Amygdala (tissue), 56 donors: ENCODE measurements at regions not wholly inside any gene's neighbourhood (a gene's known extent, or its start where the extent isn't known, plus 50 kb on each side); places are given as distances from the start of the nearest gene placed in this dataset.

Experiments
- DNase-seq, 56 donors: peaks; one replicate each; lab custom pipeline; 2025; lab: John Stamatoyannopoulos, UW

DNA sequence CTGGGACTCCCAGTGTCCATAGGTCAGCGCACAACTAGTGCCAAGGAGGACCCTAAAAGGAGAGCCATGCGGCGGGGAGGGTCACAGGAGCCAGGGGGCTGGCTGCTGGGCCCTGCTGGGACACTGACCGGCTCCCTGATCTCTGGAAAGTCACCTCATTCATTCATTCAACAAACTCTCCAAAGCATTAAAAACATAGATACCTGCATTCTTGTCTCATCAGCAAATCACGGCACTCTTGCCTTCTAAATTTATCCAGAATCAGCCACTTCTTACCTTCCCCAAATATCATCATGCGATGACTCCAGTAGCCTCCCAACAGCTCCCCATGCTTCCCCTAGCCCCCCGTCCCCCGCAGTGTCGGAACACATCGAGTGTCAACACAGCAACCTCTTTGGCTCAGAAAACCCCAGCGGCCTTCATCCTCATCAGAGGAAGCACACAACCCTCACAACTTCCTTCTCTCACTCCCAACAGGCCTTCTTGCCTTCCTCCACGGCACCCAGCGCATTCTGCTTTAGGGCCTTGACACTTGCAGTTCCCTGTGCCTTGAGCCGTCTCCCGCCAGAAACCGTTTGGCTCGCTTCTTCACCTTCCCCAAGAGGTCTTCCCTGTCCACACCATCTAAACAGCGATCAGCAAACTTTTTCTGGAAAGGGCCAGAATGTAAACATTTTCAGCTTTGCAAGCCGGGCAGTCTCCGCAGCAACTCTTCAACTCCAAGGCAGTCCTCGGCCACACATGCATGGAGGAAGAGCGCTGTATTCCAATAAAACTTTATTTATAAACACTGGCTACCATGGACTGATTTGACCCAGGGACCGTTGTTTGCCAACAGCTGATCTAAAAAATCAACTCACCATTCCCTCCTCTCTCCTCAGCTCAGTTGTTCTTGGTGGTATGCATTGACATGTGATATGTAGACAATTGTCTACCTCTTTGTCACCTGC is 119.5 kb upstream of the TNRC6C start:
- no peak for DNase-seq

DNA sequence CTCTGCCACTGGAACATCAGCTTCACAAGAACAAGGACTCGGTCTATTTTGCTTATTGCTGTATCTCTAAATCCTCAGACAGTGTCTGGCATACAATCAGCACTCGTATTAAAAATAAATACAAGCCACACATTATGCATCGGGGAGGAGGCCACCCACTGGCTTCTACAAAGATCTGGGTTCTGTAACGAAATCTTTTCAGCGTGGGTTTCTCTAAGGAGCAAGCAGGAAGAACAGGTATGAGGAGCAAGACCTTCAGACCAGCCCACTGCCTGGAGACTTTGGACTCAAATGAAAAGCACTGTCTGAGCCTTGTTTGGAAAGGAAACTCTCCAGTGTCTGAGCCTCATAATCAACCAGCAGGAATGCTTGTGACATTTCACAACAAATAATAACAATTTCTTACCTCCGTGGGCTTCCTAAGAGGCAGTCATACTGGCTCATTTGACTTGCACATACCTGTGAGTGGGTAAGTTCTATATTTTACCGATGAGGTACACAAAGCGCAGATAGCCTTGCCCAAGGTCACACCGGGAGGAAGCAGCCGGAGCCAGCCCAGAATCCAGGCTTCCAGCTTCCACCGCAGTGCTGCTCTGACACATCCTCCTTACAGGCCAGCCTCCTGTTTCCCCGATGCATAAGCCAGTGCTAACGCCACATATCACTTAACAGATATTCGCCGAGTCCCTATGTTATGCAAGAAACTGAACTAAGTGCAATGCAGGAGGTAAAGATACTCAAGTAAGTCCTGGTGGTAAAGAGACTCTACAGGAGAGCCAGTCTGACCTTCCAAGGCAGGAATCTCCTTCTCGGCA is 118.6 kb upstream of the TNRC6C start:
- DNase-seq: peak in 2 of 56 donors; percentile 12 to 42

DNA sequence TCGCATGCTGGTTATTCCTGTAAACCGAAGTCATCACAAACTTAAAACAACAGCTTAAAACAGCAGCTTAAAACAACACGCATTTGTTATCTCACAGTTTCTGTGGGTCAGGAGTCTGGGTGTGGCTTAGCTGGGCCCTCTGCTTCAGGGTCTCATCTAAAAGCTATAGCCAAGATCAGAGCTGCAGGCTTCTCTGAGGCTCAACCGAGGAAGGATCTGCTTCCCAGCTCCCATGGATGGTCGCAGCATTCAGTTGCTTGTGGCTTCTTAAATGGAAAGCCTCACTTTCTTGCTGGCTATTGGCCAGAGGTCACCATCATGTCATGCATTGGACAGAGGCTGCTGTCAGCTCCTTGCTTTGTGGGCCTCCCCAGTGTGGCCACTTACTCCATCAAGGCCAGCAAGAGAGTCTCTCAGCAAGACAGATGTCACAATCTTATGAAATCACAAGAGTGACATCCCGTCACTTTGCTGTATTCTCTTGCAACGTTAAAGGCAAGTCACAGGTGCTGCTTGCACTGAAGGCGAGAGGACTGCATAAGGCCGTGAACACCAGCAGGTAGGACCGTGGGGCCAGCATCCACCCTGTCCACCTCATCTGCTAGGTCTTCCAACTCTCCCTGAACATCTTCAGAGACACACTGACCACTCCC is 117.9 kb upstream of the TNRC6C start:
- no peak for DNase-seq

DNA sequence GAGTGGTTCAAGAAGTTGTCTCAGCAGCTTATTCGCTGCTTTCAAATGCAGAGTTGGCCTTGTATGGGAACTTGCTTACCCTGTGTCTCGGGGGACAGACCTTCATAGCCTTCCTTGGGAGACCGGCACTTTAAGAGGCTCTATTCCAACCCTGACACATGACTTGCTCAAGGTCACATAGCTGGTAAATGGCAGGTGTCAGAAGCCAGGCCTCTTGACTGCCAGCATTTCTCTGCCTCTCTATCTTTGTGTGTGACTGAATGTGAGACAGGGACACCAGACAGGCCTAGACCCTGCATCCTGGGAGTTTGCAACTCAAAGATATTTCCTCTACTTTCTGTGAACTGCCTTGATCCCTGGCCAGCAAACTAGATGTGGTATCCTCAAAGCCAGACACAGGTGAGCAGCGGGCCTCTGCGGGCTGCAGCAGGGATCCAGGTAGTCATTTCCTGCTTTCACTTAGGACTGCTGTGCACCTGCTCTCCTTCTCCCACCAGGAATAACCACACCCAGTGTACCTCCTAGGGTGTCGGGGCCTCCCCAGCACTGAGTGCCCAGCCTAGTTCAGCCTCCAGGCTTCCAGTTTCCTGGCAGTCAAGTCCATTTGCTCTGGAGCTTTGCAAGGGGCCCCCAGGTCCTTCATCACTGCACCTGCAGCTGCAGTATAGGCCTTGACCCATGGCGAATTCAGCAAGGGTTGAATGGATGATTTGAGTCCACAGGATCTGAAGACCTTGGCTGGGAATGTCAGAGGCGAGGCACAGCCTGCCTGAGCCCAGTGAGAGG is 116.6 kb upstream of the TNRC6C start:
- DNase-seq: no peak

DNA sequence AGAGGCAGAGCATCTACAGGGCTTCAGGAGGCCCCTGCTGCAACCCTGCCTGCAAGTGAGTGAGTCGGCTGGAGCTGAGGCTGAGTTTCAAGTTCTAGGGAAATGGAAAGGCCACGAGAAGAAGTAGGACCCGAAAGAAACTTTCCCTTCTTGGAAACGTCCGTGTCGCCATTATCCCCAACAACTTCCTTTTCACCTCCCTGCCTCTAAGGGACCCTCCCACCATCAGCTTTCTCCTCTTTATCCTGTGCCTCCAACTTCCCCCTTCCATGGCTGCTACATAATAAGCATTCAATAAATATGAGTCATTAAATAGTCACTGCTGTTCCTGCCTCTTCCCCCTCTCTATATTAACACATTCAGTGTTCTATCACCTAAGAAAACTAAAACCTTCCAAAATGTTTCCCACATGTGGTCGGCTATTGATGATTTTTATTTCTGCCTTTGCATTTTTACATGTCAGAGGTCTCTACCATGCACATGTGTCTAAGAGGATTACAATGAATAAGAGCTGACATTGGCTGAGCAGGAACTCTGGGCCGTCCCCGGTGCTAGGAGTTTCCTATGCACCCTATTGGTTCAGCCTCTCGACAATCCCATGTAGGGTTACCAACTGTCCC is 115.9 kb upstream of the TNRC6C start:
- no peak for DNase-seq

DNA sequence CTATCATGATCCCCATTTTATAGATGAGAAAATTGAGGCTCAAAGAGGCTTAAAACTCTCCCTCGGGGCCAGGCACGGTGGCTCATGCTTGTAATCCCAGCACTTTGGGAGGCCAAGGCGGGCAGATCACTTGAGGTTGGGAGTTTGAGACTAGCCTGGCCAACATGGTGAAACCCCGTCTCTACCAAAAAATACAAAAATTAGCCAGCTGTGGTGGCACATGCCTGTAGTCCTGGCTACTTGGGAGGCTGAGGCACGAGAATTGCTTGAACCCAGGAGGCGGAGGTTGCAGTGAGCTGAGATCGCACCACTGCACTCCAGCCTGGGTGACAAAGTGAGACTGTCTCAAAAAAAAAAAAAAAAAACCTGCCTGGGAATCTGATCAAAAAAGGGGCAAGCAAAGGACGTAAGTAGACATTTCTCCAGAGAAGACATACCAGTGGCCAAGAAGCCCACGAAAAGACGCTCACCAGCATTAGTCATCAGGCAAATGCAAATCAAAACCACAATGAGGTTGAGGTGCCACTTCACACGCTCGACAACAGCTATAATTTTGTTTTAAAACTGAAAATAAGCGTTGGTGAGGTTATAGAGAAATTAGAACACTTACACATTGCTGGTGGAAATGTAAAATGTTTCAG is 115.1 kb upstream of the TNRC6C start:
- DNase-seq: peak in 4 of 56 donors; percentile 14 to 36 (median 33)

DNA sequence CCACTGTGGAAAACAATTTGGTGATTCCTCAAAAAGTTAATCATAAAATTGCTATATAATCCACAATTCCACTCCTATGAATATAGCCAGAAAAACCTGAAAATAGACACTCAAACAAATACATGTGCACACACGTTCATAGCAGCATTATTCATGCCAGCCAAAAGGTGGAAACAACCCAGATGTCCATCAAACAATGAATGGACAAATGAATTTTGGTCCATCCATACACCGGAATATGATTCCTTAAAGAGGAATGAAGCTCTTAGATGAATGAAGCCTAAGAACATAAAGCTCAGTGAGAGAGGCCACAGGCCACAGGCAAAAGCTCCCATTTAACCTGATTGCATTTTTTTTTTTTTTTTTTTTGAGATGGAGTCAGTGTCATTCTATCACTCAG is 114.6 kb upstream of the TNRC6C start:
- DNase-seq: no peak

DNA sequence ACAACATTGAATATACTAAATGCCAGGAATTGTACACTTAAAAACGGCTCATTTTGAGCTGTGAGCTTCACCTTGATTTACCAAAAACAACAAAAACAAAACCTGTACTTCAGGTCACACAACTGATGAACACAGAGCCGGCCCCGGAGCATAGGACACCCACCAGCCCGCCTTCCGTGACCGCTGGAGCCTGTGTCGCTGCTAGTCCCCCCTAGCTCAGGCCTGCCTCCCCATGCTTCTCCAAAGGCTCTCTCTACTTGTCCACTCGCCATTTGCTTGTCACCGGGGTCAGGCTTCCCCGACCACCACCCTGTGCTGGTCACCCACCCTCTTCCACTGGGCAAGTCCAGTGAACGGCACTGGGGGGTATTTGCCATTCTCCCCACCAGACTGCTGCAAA is 113.8 kb upstream of the TNRC6C start:
- no peak for DNase-seq

DNA sequence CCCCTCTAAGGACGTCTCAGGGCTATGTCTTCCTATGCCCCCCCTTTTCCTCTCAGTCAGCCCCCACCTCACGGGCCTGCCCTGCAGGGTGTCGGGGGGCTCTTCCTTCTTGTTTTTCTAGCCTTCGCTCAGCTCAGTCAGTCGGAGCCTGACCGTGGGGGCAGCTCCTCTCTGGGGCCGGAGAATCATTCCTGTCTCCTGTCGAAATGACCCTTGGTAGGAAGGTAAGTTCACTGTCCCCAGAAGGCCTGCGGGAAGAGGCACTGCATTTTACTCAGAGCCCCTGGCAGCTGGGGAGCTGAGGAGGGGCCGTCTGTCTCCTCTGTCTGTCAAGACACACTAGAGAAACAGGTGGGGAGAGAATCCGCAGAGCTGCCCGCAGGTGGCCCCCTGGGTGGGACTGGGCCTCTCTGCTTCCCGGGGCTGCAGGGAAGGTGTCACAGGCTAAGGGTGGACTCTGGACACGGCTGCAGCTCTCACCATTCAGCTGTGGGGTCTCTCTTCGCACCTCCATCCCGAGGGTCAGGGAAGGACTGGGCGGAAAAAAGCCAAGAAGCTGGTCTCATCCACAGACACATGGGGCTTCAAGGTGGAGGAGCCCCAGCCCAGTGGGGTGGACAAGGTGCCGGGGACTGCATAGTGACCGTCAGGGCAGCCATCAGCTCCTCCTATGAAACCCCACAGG is 112.8 kb upstream of the TNRC6C start:
- no peak for DNase-seq

DNA sequence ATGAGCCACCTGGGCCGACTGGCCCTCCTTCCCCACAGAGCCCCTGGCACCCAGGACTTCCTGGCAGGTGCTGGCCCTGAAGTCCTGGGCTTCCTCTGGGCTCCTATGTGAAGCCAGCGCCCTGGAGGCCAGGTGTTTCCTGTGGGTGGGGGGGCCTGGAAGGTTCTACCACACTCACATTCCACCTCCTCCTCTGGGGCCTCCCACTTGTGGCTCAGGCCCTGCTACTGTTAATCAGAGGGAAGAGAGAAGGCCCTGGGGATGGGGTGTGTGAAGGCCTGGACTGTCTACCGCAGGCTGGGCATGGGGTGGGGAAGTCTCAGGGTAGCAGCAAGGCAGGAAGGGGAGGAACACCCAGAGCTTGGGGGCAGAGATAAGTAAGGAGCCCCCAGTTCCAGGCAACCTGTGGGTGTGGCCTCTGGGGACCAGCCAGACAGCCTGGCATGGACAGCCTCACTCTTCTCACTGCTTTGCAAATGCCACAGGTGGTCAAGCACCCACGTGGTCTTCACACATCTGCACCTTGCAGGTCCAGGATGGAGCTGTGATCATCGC is 111.9 kb upstream of the TNRC6C start:
- DNase-seq: no peak

DNA sequence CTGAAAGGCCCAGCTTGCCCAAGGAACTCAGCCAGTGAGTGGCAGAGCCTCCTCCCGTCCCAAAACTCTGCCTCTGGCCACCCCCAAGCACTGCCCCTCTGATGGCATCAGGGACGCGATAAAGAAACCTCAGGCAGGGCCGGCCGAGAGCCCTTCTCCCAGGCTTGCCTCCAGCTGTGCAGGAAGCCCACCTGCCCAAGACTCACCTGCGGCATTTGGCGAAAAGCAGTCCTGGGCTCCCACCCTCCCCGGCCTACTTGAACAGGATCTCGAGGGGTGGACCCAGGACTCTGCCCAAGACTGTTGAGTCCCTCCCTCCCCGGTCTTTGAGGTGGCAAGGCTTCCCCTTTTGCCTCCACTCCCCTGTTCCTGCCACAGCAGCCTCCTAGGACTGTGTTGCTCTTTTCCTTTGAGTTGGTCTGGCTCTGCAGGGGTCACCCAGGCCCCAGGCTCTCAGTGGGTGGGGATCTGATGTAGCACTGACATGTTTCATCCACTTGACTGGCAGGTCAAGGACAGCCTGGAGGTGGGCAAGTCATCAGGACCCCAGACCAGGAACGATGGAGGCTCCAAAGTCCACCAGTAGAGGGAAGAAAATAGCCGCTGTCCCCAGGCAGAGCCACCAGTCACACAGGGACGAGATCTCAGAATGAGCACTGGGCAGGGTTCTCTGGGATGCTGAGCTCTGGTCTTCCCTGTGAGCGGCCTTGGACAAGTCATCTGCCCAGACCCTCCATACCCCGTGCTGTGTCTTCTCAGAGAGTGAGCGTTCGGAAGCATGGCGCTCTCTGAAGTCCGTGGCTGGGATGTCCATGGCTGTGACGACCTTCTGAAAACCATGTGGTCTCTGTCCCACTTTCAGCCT is 111.0 kb upstream of the TNRC6C start:
- DNase-seq: no peak

DNA sequence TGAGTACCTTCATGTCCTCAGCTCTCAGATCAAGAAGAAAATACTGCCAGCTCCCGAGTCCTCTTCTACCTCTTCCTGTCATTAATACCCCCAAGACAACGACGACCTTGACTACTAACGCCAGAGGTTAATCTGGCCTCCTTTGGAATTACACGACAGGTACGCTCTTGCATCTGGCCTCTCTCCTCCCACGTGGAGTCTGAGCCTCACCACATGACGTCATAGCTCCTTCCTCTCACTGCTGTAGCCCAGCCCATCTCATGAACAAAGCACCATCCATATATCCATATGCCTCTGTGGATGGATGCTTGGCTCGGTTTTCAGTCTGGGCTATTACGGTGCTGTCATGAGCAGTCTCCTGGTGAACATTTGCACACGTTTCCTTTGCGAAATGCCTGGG is 110.2 kb upstream of the TNRC6C start:
- DNase-seq: no peak

DNA sequence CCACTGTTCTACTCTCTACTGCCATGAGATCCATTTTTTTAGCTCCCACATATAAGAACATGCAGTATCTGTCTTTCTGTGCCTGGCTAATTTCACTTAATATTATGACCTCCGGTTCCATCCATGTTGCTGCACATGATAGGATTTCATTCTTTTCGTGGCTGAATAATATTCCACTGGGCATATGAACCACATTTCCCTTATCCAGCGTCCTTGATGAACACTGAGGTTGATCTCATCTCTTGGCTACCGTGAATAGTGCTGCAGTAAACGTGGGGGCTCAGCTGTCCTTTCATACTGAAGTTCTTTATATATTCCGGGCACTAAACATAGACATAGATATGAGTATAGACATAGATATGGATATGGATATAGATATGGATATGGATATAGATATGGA is 109.3 kb upstream of the TNRC6C start:
- no peak for DNase-seq

DNA sequence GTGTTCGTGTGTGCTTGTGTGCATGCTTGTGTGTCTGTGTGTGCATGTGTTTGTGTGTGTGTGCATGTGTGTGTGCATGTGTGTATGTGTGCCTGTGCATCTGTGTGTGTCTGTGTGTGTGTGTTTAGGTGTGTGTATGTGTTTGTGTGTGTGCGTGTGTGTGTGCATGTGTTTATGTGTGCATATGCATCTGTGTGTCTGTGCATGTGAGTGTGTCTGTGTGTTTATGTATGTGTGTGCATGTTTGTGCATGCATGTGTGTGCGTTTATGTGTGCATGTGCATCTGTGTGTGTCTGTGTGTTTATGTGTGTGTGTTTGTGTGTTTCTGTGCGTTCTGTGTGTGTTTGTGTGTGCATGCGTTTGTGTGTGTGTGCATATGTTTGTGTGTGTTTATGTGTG is 106.6 kb upstream of the TNRC6C start:
- no peak for DNase-seq

DNA sequence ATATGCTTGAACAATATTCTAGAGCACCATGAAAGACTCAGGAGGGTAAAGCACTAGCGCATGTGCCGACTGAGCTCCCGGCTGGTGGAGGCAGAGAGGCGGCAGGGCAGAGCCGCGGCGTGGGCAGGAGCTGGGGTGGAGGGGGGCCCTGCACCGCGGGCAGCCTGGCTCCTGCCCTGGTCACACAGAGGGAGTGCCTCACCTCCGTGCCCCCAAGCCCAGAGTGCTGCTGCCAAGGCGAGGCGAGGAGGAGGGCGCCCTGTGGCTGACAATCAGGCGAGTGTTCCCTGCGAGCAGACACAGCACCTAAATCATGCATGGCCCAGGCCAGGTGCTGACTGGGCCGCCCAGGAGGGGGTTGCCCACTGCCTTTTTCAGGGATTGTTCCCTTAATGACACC is 105.8 kb upstream of the TNRC6C start:
- no peak for DNase-seq

DNA sequence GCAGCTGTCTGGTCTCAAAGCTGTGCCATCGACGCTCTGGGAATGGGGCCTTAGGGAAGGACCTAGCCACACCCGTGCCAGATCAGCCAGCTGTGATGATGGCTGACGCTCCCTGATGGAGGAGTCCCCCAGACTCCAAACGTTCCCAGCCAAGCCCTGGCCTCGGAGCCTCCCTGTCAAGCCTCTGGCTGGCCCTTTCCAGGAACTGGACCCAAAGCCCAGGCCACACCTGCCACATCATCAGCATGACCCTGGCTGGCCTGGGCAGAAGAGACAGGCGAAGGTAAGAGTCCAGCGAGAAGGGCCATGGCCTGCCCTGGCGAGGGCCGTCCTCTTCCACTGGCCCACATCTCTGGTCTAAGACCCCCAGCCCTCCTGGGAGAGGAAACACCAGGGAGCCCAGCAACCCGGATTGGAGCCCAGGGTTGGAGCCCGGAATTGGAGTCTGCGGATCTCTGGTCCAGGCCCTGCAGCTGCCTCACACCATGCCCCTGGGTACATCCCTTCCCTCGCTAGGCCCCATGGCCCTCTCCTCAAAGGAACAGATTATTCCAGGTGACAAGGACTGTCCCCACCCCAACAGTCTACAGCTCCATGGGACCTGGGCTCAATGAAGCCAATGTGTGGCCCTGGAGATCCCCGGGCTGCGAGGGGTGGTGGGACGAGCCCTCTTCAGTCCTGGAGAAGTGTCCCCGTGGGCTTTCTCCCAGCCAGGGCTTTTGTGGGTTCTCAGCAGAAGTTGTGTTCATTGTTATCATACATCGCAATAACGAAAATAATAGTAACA is 105.1 kb upstream of the TNRC6C start:
- DNase-seq: no peak
